HG03354 (cell line): ENCODE measurements at regions not wholly inside any gene's neighbourhood (a gene's known extent, or its start where the extent isn't known, plus 50 kb on each side); places are given as distances from the start of the nearest gene placed in this dataset.

ENCODE experiments used
- ATAC-seq: cut with Tn5 transposase; IDR thresholded peaks from one replicate; pipeline ENCODE4 v1.9.1; 2021; ENCODE audit warnings: mild to moderate bottlenecking; ENCODE audit not compliant: unreplicated experiment, poor library complexity, severe bottlenecking

DNA sequence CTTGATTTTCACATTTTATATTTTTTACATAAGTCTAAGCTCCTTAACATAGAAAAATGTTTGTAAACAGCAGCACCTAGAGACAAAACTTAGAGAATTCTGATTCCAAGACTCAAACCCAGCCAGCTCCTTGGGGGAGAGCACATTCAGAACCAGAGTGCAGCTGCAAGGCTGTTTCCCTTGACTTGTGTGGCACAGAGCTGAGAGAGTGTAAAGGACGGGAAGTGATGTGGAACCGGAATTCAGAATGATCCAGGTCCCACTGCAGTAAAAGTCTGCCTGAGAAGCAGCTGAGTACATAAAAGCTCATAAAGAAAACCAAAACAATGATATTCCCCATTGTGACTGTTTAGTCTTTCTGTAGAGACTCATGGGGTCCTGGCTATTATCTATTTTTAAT is 713.8 kb downstream of the RAB28 start:
- no peak for ATAC-seq

DNA sequence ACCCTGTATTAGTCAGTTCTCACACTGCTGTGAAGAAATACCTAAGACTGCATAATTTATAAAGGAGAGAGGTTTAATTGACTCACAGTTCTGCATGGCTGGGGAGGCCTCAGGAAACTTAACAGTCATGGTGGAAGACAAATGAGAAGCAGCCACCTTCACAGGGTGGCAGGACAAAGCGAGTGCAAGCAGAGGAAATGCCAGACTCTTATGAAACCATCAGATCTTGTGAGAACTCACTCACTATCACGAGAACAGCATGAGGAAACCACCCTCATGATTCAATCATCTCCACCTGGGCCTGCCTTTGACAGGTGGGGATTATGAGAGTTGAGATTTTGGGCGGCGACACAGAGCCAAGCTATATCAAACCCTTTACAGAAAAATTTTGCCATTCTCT is 722.4 kb downstream of the RAB28 start:
- no peak for ATAC-seq

DNA sequence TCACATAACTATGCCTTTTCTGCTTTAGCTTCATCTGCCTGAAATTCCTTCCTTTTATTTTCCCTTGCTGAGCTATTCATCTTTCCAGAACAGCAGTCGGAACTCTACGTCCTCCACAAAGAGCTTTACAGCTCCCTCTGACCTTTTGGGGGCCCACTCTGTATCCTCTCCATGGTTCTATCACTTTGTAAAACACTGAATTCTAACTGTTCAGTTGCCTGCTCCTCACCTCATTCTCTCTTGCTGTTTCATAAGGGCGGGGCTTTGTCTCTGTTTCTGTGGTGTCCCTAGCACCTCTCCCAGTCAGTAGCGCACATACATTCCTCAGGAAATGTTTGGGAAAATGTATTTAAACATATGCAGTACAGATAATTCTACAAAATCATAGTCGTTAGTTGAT is 737.0 kb downstream of the RAB28 start:
- ATAC-seq = no peak

DNA sequence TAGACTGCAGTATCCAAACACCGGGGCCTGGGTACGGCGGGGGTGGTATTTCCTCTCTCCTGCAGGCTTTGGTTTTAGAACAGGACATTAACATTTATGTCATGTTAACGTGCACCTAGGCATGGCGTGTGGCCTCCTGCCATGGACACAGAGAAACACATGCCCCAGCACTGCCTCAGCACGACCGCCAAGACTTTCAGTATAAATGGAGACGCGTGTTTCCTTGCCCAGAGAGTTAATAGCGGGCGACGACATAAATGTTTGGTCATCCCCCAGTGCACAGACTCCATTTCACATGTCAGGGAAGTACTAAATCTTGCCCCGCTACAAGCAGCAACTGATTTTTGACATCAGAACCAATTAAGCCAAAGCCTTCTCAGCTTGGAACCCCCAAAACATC is 737.9 kb downstream of the RAB28 start:
- no peak for ATAC-seq

DNA sequence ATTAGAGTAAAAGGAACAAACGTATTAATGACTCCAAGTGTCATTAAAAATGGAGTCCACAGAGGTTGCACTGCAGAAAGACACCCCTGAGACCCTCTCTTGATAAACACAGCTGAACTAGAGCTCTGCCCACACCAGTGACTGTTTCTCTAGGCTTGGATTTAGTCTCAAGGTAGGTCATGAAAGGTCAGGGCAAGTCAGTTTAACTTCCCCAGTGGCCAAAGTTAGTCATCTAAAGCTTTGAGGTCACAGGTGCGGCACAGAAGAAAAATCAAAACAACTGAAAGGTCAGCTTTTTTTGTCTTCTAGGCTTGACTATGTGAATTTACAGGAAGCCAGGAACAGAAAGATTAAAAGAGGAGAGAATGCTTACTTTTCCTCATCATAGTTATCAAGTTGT is 749.6 kb downstream of the RAB28 start:
- ATAC-seq = no peak

DNA sequence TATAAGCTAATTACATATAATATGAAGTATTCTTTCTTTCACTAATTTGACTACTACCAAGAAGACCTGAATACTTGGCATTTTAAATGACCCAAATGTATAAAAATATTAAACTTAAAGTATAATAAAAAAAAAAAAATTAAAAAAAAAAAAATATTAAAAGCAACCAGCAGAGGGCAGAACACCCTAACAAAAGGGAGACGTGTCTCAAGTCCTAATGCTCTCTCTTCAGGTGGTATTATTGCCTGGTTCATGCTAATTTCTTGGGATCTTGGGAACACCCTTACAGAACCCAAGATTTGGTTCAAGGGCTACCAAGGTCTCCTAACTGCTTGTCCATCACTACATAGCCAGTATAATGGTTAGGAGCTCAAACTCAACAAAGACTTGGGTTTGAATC is 754.8 kb downstream of the RAB28 start:
- no peak for ATAC-seq

DNA sequence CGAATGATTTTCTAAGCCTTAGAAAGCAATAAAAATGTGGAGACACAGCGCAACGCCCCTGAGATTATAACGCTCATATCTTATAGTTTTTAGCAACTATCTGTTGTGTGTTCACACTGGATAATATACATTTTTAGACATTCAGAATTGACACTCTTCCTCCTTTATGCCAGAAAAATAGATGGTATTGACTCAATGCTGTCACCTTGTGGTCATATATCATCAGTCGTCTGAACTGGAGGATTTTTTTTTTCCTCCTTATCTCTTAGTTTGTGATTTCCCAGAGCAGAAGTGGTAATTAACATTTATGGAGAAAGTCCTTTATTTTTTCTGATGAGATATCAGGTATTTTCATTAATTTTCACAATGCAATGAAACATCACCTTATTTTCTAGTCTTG is 759.6 kb downstream of the RAB28 start:
- no peak for ATAC-seq

DNA sequence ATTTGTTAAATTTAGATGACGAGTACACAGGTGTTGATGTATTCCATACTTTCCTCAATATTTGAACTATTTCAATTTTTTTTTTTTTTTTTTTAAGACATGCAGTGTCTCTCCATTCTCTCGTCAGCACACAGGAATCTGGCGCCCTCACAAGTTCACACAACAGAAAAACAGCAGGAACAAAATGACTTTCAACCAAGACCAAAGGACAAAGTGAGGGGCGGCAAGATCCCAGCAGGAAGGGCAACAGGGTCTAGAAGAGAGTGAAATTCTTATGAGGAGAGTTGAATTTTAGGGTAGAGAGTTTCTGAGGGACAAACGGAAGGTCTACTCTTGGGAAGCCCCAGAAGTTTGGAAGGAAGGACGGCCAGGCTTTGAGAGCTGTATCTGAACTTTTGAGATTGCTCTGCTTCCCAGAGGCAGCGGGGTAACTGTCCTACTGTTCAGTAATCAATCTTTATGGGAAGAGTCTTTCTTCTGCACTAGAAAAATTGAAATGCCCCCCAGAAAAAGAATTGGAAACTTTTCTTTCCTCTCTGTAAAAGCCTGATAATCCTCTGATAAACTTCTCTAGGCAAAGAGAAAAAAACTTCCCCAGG is 760.2 kb downstream of the RAB28 start:
- no peak for ATAC-seq

DNA sequence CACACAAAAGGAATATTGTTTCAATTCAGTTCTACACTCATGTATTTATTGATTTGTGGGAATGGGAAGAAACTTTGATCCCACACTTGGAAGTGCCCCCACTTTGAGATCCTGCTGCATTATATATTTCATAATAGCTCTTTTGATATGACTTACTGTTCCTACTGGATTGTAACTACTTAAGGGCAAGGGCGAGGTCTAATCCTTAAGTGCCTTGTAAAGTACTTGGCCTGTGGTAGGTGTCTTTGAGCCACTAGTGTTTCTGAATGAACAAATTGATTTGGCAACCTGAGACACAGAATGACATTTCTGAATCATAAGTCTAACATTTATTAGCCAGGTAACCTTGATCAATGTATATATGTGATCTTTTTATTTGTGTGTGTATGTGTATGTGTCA is 767.2 kb downstream of the RAB28 start:
- ATAC-seq = no peak

DNA sequence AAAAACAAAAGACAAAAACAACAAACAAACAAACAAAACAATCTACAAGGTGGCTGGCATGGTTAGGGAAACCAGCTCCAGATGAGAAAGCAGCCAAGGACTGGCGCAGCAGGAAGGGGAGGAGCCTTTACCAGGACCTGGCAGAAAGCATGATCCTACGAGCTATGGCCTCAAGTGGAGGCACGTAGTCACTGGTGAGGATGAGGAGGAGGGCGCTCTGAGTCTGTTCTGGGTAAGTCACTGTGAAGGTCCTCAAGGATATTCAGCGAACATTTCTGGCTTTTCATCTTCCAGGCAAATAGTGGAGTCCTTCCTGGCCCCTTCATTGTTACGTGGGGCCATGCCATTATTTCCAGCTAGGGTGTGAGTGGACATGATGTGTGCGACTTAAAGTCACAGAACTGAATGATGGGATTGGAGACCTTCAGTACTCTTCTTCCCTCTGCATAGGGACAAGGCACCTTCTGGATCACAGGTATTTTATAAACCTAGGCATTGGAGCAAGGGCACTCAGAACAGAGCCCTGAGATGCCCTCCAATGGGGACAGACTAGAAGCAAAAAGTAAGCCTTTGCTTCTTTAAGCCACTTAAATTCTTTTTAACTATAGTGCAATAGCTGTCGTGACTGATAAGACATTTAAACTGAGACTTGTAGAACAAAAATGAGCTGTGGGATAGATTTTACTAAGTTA is 771.3 kb downstream of the RAB28 start:
- no peak for ATAC-seq

DNA sequence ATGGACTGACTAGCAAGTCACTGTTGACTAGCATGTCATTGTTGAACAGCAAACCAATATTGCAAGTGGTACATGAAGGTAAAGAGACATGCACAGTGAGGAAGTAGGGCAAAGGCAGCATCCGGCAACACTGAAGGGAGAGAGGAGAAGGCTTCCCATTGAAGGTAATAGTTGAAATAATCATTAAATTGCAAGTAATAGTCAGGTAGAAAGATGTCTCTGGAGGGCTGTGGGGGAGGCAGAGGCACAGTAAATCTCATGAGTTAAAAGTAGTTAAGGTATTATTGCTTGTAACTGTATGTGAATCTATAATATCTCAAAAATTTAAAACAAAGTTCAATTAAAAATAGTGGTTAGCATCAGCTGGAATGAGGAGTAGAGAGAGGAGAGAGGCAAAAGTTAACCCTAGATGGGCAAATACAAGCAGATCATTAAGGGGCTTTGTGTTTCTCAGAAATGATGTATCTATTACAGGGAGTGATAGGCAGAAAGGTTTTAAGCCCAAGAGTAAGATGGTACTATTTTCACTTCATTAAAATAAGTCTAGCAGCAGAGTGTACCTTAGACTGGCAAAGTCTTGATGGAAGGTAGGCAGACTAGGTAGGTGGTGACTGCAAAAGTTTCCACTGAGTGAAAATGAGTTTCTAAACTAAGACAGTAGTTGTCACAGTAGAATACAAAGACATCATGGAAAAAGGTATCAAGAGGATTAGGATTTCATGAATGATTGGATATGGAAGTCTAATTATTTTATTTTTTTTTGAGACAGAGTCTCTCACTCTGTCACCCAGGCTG is 776.6 kb downstream of the RAB28 start:
- ATAC-seq = no peak

DNA sequence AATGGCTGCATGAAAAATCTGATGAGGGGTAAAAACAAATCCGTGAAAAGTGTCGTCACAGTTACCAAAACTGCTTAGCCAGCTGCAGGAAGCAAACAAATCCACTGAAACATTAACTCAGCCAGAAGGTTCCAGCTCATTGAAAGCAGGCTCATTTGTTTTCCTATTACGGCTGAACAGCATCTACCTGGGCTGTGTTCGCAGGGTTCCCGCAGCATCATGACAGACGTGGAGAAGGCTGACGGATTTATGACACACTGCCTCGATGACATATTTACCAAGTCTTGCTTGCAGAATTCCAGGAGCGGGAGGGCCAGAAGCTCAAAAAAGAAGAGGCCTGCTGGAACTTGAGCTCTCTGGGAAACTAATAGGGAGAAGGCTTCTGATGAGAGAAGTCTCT is 781.1 kb downstream of the RAB28 start:
- ATAC-seq = no peak

DNA sequence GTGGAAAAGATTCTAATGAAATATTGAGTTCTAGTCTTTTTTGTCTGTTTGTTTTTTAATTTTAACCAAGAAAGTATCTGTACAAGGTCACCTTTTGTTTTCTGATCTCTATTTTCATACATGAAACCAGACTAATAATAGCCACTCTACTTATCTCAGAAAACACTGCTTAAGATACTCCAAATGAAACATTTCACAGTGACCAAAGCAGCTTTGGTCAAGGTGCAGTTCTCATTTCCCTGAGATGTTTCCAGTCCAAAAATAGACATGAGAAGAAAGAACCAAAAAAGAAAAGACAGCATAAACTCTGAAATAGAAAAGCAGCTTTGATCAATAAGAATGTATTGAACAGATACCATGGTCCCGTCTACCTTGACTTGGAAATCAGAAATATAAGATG is 782.8 kb downstream of the RAB28 start:
- no peak for ATAC-seq

DNA sequence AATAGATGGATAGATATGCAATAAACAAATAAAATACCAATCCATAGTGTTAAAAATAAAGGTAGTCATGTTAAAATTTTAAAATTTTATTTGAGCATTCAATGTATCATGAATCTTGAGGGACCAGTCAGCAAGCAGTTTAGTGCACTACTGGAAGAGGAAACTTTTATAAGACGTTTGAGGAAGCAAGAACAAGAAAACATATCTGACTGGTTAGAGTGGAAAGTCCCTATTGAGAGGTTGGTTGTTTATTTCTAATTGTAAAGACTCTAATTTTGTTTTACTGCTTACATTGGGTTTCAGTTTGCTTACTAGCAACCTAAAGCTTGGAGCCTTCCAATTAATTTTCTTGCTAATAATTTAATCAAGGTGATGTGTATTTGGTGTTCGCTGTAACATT is 786.2 kb downstream of the RAB28 start:
- ATAC-seq = peak; percentile 53

DNA sequence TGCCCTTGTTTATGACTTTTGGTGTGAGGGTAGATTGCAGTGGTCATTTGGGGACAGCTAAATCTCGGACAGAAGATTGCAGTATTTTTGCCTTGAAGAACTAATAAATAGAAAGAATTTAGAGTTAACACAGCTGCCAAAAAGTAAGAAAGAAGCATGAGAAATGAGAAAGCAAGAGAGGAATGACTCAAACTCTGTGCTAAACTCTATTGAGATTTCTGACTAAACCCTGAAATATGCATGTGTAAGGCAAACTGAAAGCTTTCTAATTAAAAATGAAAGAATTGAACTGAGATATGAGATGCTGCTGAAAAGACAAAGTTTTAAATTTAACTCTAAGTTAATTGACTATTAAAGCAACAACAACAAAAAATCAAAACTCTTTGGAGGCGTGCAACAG is 791.3 kb downstream of the RAB28 start:
- ATAC-seq = no peak

DNA sequence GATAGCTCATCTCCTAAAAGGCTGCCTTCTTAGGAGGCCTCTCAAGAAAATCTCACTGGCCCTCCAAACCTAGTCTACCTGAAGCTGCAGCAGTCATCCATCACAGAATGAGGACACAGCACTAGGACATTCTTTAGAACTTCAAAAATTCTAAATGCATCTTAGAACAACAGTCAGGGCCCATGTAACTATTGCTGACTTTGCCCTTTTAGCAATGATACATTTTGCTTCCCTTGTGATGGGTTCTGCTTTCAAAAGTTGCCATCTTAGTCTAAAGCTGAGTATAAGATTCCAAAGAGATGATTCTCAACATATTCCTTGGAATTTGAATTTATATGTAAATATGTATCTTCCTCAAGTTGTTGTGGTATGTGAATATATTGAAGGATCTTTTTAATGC is 793.0 kb downstream of the RAB28 start:
- no peak for ATAC-seq

DNA sequence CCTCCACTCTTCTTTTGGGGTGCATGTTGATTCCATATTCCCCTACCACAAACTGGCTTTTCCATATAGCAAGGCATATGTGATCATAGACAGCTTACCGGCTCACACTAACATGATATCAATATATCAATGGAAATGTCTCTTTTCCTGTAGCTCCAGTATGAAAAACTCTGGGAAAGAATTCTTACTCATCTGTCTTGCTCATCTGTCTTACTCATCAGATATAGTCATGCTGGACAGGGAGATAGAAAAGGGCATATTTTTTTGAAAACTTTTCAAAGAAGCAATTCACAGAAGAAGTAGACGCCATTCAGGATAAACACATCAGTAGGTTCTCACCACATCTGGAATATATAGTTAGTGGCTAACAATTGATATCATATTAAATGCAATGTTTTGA is 794.7 kb downstream of the RAB28 start:
- no peak for ATAC-seq

DNA sequence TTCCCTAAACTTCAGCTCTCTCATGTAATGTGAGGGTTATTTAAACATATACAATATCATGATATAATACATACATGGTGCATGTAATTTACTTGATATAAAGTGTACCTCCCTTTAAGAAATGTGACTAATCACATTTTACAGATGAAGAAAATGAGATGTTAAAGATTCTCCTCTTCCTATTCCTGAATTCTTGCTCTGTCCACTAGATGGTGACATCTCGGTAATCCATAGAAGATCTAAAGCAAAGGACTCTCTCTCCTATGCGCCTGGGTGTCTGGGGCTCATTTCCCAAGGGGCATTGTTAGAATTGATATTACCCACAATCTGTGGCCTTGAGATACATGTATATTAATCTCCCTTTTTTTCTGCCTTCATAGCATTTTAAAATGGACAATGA is 804.9 kb downstream of the RAB28 start:
- no peak for ATAC-seq

DNA sequence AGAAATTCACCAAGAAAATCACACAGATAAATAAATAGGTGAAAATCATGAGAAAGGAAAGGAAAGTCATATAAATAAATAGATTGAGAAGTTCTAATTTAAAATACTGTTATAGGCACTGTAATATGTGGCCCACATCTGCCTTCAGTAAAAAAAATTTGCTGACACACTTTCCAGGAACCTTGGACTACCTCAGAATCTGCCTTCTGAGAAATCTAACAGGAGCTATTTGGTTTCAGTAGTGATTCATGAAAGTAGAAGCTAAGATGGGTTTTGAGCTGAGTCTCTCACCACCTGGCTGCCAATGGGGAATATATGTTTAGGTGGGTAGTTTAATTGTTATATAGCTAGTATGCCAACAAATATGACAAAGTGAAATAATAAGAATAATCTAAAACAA is 810.0 kb downstream of the RAB28 start:
- no peak for ATAC-seq

DNA sequence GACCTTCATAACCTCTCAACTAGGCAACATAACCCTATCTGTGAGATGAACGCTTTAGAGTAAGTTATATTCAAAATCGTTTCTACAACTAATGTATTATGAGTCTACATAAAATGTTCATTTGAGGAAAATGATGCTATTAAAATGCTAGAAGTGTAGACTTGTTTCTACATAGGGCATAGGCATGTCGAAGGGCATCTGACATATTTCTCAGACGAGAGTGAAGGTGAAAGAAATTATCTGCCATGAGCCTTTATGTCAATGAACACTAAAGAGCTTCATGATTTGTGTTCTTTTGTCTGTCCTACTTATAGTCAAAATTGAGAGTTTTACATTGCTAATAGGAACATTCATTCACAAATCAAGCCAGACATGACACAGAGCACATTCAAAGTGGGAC is 811.8 kb downstream of the RAB28 start:
- ATAC-seq = no peak

DNA sequence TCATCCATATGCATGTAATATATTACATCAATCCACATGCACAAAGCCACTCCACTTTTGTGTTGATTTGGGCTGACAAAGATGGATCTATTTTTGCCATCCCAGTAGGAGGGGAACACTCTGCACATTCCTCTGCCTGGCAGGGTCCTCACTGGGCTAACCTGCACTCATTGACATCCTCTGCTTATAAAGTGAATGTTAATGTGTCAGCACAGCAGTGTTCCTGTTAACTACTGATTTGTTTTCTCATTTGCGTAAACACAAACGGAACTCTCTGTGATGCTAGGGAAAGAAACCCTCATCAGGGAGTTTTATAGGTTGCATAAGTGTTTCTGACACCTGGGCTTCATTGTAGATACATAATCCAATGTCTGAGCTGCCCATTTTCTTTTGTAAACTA is 826.0 kb downstream of the RAB28 start:
- ATAC-seq = no peak
